AG09319 (cell line): ENCODE measurements at regions not wholly inside any gene's neighbourhood (a gene's known extent, or its start where the extent isn't known, plus 50 kb on each side); places are given as distances from the start of the nearest gene placed in this dataset.
A peak's percentile ranks its signal among the peaks of the same experiment; 100 is the strongest.

Experiments used
- DNase-seq: peaks from one replicate; pipeline ENCODE4 v3.0.0-alpha.2; 2010; ENCODE audit warnings: low read depth; ENCODE audit errors: extremely low read depth
- CTCF ChIP-seq: IDR thresholded peaks from 2 replicates; pipeline ENCODE4 v1.5.1; 2011; ENCODE audit warnings: low read depth, mild to moderate bottlenecking, inconsistent platforms, low read length, moderate library complexity

GRCh38 chr6:8507286-8507685, 71.9 kb upstream of the SLC35B3 start:
- DNase-seq = no peak
- TF ChIP-seq CTCF = no peak

DNA sequence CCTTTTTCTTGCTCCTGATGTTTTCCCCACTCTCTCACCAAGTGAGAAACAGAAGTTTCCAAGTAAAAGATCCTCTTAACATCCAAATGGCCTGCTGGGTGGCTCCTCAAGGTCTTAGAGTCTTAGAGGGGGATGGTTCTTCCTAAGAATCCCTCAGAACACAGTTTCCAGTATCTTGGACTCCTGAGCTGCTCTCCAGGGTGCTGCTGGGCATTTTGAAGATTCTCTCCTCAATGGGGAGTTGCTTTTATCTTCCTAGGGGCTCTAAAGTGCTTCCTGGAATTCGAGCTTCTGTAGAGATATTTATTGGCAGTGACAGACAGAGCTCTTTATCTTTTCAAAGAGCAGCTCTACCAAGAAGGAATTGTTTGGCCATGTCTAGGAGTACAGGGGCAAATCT, 70.8 kb upstream of the SLC35B3 start:
- DNase-seq = no peak
- no peak for TF ChIP-seq CTCF

- TF ChIP-seq CTCF = peak; percentile 27
- no peak for DNase-seq
Measured at GRCh38 chr6:8499540-8499939, 64.2 kb upstream of the SLC35B3 start.

DNA sequence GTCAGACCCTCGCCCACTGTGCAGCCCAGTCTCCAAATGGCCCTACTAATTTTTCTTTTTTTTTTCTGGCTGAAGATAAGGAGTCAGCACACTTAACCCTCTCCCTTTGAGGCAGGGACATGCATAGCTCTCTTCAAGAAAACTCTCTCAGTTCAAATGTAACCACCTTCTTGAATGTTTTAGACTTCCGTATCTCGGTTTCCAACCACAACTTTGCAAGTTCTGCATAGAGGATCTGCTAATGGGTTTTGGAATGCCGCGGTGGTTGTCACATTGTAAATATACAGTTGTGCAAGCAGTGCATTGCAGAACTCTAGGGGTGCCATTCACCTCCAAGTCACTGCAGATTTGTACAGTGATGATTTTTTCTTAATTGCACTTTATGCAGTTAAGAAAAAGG, 59.4 kb upstream of the SLC35B3 start:
- TF ChIP-seq CTCF = no peak
- DNase-seq = no peak

- no peak for TF ChIP-seq CTCF
- no peak for DNase-seq
Measured at GRCh38 chr6:8492536-8493133, 57.3 kb upstream of the SLC35B3 start.
